GM23338 (cell line): ENCODE measurements at regions not wholly inside any gene's neighbourhood (a gene's known extent, or its start where the extent isn't known, plus 50 kb on each side); places are given as distances from the start of the nearest gene placed in this dataset.

Experiments used
- ATAC-seq: fragments of 200-7000 bp; cut with Tn5 transposase; 3 replicates; pipeline ENCODE4 v1.9.1; 2020
- DNase-seq: peaks from one replicate; pipeline ENCODE4 v3.0.0-alpha.2; 2015; ENCODE audit warnings: low spot score
- H2AFZ ChIP-seq: fragments of 200-600 bp; sonication (generic); 2 replicates; pipeline ENCODE4 v1.8.0; 2016; ENCODE audit warnings: antibody characterized with exemption, mild to moderate bottlenecking, moderate library complexity
- H3F3A ChIP-seq: fragments of 200-600 bp; sonication (generic); replicated peaks from 2 replicates; pipeline ENCODE4 v1.8.0; 2017; ENCODE audit warnings: antibody characterized with exemption, mixed run types, low read depth
- H3K27ac ChIP-seq: fragments of 200-600 bp; sonication (generic); 2 replicates; pipeline ENCODE4 v1.6.1; 2016; ENCODE audit warnings: low read depth
- H3K27me3 ChIP-seq: fragments of 200-600 bp; sonication (generic); 2 replicates; pipeline ENCODE4 v1.8.0; 2016; ENCODE audit warnings: mild to moderate bottlenecking, mixed run types, moderate library complexity; ENCODE audit not compliant: insufficient read depth
- H3K36me3 ChIP-seq: fragments of 200-600 bp; sonication (generic); 2 replicates; pipeline ENCODE4 v1.8.0; 2016; ENCODE audit warnings: mild to moderate bottlenecking; ENCODE audit not compliant: insufficient read depth
- H3K4me1 ChIP-seq: fragments of 200-600 bp; sonication (generic); 2 replicates; pipeline ENCODE4 v1.8.0; 2016; ENCODE audit warnings: mild to moderate bottlenecking, moderate library complexity; ENCODE audit not compliant: insufficient read depth
- H3K4me2 ChIP-seq: fragments of 200-600 bp; sonication (generic); 2 replicates; pipeline ENCODE4 v1.7.1; 2017; ENCODE audit warnings: mixed run types
- H3K4me3 ChIP-seq: fragments of 200-600 bp; sonication (generic); 2 replicates; pipeline ENCODE4 v1.6.1; 2016; ENCODE audit warnings: mixed run types
- H3K79me2 ChIP-seq: fragments of 200-600 bp; sonication (generic); replicated peaks from 2 replicates; pipeline ENCODE4 v1.8.0; 2017; ENCODE audit warnings: mild to moderate bottlenecking; ENCODE audit not compliant: insufficient read depth
- H3K9me2 ChIP-seq: fragments of 200-600 bp; sonication (generic); 2 replicates; pipeline ENCODE4 v1.8.0; 2017; ENCODE audit not compliant: insufficient read depth
- H4K20me1 ChIP-seq: fragments of 200-600 bp; sonication (generic); replicated peaks from 2 replicates; pipeline ENCODE4 v1.8.0; 2017; ENCODE audit warnings: mild to moderate bottlenecking; ENCODE audit not compliant: insufficient read depth
- H3K27ac Mint-ChIP-seq: 2 replicates; pipeline ENCODE4 v1.8.0; 2020; ENCODE audit warnings: inconsistent platforms, mild to moderate bottlenecking, moderate library complexity, mixed read lengths
- H3K27me3 Mint-ChIP-seq: 3 replicates; pipeline ENCODE4 v1.8.0; 2022; ENCODE audit warnings: low read depth, mild to moderate bottlenecking, moderate library complexity, mixed read lengths, inconsistent platforms; ENCODE audit not compliant: insufficient read depth, poor library complexity
- H3K36me3 Mint-ChIP-seq: 3 replicates; pipeline ENCODE4 v1.8.0; 2021; ENCODE audit warnings: low read depth, mild to moderate bottlenecking, inconsistent platforms, moderate library complexity, mixed read lengths
- H3K4me1 Mint-ChIP-seq: 3 replicates; pipeline ENCODE4 v1.8.0; 2020; ENCODE audit warnings: mild to moderate bottlenecking, inconsistent platforms, mixed read lengths
- H3K4me3 Mint-ChIP-seq: 3 replicates; pipeline ENCODE4 v1.8.0; 2021; ENCODE audit warnings: moderate library complexity, mild to moderate bottlenecking, inconsistent platforms, mixed read lengths
- H3K9me3 Mint-ChIP-seq: 3 replicates; pipeline ENCODE4 v1.8.0; 2020; ENCODE audit warnings: moderate library complexity, mild to moderate bottlenecking, inconsistent platforms, mixed read lengths
- CREB1 ChIP-seq: fragments of 250-450 bp; sonication (Bioruptor Pico); IDR thresholded peaks from 2 replicates; pipeline ENCODE4 v1.5.0; 2020; ENCODE audit warnings: low read depth, mild to moderate bottlenecking, moderate library complexity
- CTCF ChIP-seq, 2 experiments: fragments of 200-600 bp in 1 of 2; sonication (generic) in 1 of 2; conservative IDR thresholded peaks; 2 replicates each; pipeline versions ENCODE4 v1.5.1 to v1.6.1; 2016 to 2017; ENCODE audit warnings: antibody characterized with exemption in 2 of 2, low read depth in 2 of 2, mild to moderate bottlenecking in 2 of 2, moderate library complexity in 1 of 2
- ETS1 ChIP-seq: IDR thresholded peaks from 2 replicates; pipeline ENCODE4 v1.6.1; 2016; ENCODE audit warnings: antibody characterized with exemption
- EZH2 ChIP-seq: fragments of 200-600 bp; sonication (generic); IDR thresholded peaks from one replicate; pipeline ENCODE4 v1.8.0; 2017; ENCODE audit warnings: antibody characterized with exemption, mild to moderate bottlenecking, low read depth; ENCODE audit not compliant: unreplicated experiment
- EZH2phosphoT487 ChIP-seq: fragments of 200-600 bp; sonication (generic); IDR thresholded peaks from one replicate; pipeline ENCODE4 v1.8.1; 2018; ENCODE audit warnings: antibody characterized with exemption; ENCODE audit not compliant: unreplicated experiment
- JUNB ChIP-seq: IDR thresholded peaks from one replicate; pipeline ENCODE4 v1.6.1; 2016; ENCODE audit warnings: antibody characterized with exemption; ENCODE audit not compliant: unreplicated experiment
- NANOG ChIP-seq: IDR thresholded peaks from 2 replicates; pipeline ENCODE4 v1.6.1; 2016; ENCODE audit warnings: antibody characterized with exemption, borderline replicate concordance
- POLR2AphosphoS5 ChIP-seq: IDR thresholded peaks from 2 replicates; pipeline ENCODE4 v1.6.1; 2016; ENCODE audit warnings: antibody characterized with exemption, low read depth
- REST ChIP-seq: IDR thresholded peaks from one replicate; pipeline ENCODE4 v1.6.1; 2018; ENCODE audit warnings: antibody characterized with exemption; ENCODE audit not compliant: unreplicated experiment
- STAT1 ChIP-seq: IDR thresholded peaks from one replicate; pipeline ENCODE4 v1.6.1; 2016; ENCODE audit warnings: antibody characterized with exemption; ENCODE audit not compliant: unreplicated experiment
- ZNF114 ChIP-seq: fragments of 250-450 bp; sonication (Bioruptor Pico); IDR thresholded peaks from 2 replicates; pipeline ENCODE4 v1.5.0; 2020; ENCODE audit warnings: mild to moderate bottlenecking, moderate library complexity
- ZNF331 ChIP-seq: fragments of 250-450 bp; sonication (Bioruptor Pico); IDR thresholded peaks from 2 replicates; pipeline ENCODE4 v1.5.0; 2020; ENCODE audit warnings: low read depth, mild to moderate bottlenecking, moderate library complexity
- ZNF462 ChIP-seq: fragments of 250-450 bp; sonication (Bioruptor Pico); IDR thresholded peaks from 2 replicates; pipeline ENCODE4 v1.5.0; 2020; ENCODE audit warnings: mild to moderate bottlenecking, moderate library complexity

DNA sequence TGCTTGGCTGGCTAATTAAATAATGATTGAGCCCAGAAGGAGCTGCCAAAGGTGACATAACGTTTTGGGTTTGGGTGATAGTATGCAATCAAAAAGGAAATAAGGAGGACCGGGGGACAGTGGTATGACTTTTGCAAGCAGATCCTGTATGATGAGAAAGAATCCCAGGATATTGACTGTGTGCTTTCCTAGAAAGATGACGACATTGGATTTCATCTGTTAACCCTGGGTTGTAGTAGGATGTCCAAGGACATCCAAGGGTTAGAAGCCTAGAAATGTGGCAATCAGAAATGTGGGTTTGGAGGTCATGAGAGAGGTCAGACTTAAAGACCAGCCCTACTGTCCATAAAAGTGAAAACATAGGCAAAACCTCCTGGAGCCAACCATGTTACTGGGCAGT lies 50.3 kb upstream of the HMHB1 start:
- ATAC-seq (no peak), DNase-seq (no peak)
- TF ChIP-seq CTCF (conservative IDR thresholded peaks at IDR 0.05; ENCODE audit: low read depth in 2 of 2) = no peak
- no peak for TF ChIP-seq EZH2phosphoT487
- no peak for TF ChIP-seq ZNF114 (CRISPR knock-in tag)
- TF ChIP-seq ETS1 = no peak
- no peak for TF ChIP-seq JUNB
- TF ChIP-seq EZH2 = no peak
- no peak for TF ChIP-seq STAT1
- no peak for TF ChIP-seq ZNF462 (CRISPR knock-in tag)
- TF ChIP-seq NANOG = no peak
- no peak for TF ChIP-seq POLR2AphosphoS5
- TF ChIP-seq ZNF331 (CRISPR knock-in tag) = no peak
- TF ChIP-seq REST = no peak
- no peak for TF ChIP-seq CREB1 (CRISPR knock-in tag)
- Histone ChIP-seq H2AFZ (0 out of 2 replicates have a peak overlapping the region, but pooled peaks have one; percentile 56), H3K4me3 (no peak overlapping the region), H3K4me1 (no peaks in the 10 kb centered on the region), H3F3A (no peaks in the 10 kb centered on the region), H3K4me2 (no peak overlapping the region), H3K36me3 (no peaks in the 10 kb centered on the region), H3K27me3 (no peaks in the 10 kb centered on the region), H3K27ac (no peak overlapping the region), H4K20me1 (no peaks in the 10 kb centered on the region), H3K79me2 (no peaks in the 10 kb centered on the region), H3K9me2 (0 out of 2 replicates have a peak, but pooled peaks cover 6% of the 10 kb centered on the region)
- no peak overlapping the region for H3K4me3 Mint-ChIP-seq
- no peaks in the 10 kb centered on the region for H3K36me3 Mint-ChIP-seq
- H3K9me3 Mint-ChIP-seq = no peaks in the 10 kb centered on the region
- no peak overlapping the region for H3K27ac Mint-ChIP-seq
- no peaks in the 10 kb centered on the region for H3K27me3 Mint-ChIP-seq
- no peaks in the 10 kb centered on the region; the same call in 2 of the 3 replicates for H3K4me1 Mint-ChIP-seq
